GM18498 (cell line): ENCODE measurements at regions not wholly inside any gene's neighbourhood (a gene's known extent, or its start where the extent isn't known, plus 50 kb on each side); places are given as distances from the start of the nearest gene placed in this dataset.

Experiments
- ATAC-seq: cut with Tn5 transposase; IDR thresholded peaks from one replicate; pipeline ENCODE4 v1.9.1; 2021; ENCODE audit warnings: mild to moderate bottlenecking, moderate library complexity; ENCODE audit not compliant: unreplicated experiment

GRCh38 chr11:110764485-110764884, 52.2 kb upstream of the ARHGAP20 start:
- no peak for ATAC-seq

DNA sequence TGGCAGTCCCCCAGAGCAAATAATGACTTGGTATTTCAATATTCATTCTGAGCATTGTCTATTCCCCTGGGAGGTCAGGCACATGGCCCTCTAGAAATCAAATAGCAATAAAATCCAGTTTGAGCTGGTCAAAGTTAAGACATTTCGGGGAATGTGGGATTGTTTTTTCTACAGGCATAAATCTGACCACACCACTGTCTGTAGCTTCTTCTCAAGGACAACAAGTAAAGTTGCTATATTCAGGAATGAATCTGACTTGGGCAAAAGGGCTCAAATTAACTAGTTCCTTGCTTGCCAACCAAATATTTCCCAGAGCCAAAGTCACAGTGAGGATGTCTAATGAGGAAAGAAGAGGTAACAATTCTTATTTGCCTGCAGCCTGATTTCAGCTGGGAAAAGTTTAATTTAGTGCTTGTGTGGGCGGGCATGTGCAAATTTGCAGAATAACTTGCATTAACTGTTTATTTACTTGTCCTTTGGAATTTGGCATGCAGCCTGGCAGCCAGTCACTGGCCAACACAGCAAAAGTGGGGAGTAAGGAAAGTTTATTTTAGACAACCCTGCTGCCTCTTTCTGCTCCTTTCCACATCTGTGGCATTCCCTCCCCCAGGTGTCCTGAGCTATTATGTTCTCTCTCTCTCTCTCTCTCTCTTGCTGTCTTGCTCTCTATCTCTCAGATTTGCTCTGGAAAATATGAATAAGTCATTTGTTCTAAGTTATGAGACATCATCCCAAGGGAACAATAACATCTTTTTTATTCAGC, 51.2 kb upstream of the ARHGAP20 start:
- no peak for ATAC-seq

DNA sequence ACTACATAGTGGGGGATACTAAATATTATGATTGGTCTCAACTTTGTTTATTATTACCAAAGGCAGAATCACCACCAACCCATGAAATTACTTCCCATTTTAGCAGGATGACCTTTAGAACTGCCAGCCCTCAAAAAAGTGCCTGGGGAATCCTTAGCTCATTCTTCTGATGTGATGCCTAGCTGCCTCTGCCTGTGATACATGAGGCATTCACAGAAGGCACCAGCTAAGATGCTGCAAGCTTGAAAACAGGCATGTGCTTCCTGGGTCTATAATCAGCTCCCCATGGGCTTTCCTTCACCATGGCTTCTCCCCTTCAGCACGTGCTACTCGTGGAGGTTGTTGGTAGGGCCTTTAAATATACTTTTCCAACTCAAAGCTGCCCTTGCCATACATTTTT, 50.4 kb upstream of the ARHGAP20 start:
- no peak for ATAC-seq
